ENCODE measurements at regions not wholly inside any gene's neighbourhood (a gene's known extent, or its start where the extent isn't known, plus 50 kb on each side); places are given as distances from the start of the nearest gene placed in this dataset.

- no TSS peak for BruUV-seq (replicated peaks)
- Histone ChIP-seq H3K36me3 (ENCODE audit: insufficient read depth, low read length, poor library complexity, severe bottlenecking) (no peaks in the 10 kb centered on the region), H3K4me3 (ENCODE audit: low read depth, low read length, poor library complexity, severe bottlenecking) (no peak overlapping the region), H3K4me1 (ENCODE audit: insufficient read depth, low read length, poor library complexity, severe bottlenecking) (no peaks in the 10 kb centered on the region), H3K9me3 (ENCODE audit: low read depth, low read length, poor library complexity, severe bottlenecking) (no peaks in the 10 kb centered on the region), H3K27me3 (replicated peaks; ENCODE audit: insufficient read depth, low read depth, low read length, poor library complexity) (no peaks in the 10 kb centered on the region), H3K27ac (ENCODE audit: low read depth, low read length, poor library complexity, severe bottlenecking) (no peak overlapping the region)
- CTCF ChIA-PET, result no interaction called here
- intact Hi-C loops (cut with micrococcal nuclease; ENCODE audit: unreplicated experiment), result no loop called here
- POLR2A ChIA-PET (ENCODE audit: low non-redundant PET), result no interaction called here
- no peak for DNase-seq (ENCODE audit: low spot score)
- no peak for TF ChIP-seq EZH2 (IDR thresholded peaks at IDR 0.05; ENCODE audit: borderline replicate concordance, low read depth, low read length, poor library complexity, severe bottlenecking)
- TF ChIP-seq, protein P1, sequence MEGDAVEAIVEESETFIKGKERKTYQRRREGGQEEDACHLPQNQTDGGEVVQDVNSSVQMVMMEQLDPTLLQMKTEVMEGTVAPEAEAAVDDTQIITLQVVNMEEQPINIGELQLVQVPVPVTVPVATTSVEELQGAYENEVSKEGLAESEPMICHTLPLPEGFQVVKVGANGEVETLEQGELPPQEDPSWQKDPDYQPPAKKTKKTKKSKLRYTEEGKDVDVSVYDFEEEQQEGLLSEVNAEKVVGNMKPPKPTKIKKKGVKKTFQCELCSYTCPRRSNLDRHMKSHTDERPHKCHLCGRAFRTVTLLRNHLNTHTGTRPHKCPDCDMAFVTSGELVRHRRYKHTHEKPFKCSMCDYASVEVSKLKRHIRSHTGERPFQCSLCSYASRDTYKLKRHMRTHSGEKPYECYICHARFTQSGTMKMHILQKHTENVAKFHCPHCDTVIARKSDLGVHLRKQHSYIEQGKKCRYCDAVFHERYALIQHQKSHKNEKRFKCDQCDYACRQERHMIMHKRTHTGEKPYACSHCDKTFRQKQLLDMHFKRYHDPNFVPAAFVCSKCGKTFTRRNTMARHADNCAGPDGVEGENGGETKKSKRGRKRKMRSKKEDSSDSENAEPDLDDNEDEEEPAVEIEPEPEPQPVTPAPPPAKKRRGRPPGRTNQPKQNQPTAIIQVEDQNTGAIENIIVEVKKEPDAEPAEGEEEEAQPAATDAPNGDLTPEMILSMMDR (conservative IDR thresholded peaks at IDR 0.05; ENCODE audit: low read depth, low read length), result no peak
Observed at GRCh38 chr4:59869559-59869958, 1330.6 kb upstream of the ADGRL3 start.

GRCh38 chr4:59881632-59882031, 1318.5 kb upstream of the ADGRL3 start:
- Histone ChIP-seq H3K4me1 (ENCODE audit: insufficient read depth, low read length, poor library complexity, severe bottlenecking) (no peaks in the 10 kb centered on the region), H3K36me3 (ENCODE audit: insufficient read depth, low read length, poor library complexity, severe bottlenecking) (no peaks in the 10 kb centered on the region), H3K9me3 (ENCODE audit: low read depth, low read length, poor library complexity, severe bottlenecking) (no peaks in the 10 kb centered on the region), H3K4me3 (ENCODE audit: low read depth, low read length, poor library complexity, severe bottlenecking) (no peak overlapping the region), H3K27me3 (replicated peaks; ENCODE audit: insufficient read depth, low read depth, low read length, poor library complexity) (no peaks in the 10 kb centered on the region), H3K27ac (ENCODE audit: low read depth, low read length, poor library complexity, severe bottlenecking) (no peak overlapping the region)
- DNase-seq (ENCODE audit: low spot score), result no peak
- ChIA-PET POLR2A (ENCODE audit: low non-redundant PET) (no interaction called here), CTCF (no interaction called here)
- TF ChIP-seq, protein P1 (conservative IDR thresholded peaks at IDR 0.05; ENCODE audit: low read depth, low read length), result no peak
- TF ChIP-seq EZH2 (IDR thresholded peaks at IDR 0.05; ENCODE audit: borderline replicate concordance, low read depth, low read length, poor library complexity, severe bottlenecking), result no peak
- intact Hi-C loops (cut with micrococcal nuclease; ENCODE audit: unreplicated experiment), result no loop called here
- BruUV-seq (replicated peaks), result no TSS peak

DNA sequence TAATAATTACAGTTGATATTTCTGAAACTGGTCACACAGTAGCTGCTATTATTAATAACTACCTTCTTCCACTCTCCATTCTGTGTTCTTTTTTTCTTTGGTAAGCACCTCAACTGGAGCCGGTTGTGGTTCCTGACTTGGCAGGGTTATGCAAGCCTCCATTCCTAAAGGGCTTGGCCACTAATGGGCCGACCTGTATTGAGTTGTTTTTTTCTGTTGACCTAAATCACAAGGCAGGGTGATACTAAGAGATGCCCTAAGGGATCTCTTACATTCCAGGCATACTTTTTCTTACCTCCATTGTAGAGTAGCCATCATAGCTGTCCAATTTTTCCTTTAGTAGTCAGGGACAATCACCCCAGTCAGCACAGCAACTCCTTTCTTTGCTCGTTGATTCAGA, 1295.8 kb upstream of the ADGRL3 start:
- no TSS peak for BruUV-seq (replicated peaks)
- TF ChIP-seq, protein P1 (conservative IDR thresholded peaks at IDR 0.05; ENCODE audit: low read depth, low read length), result no peak
- TF ChIP-seq EZH2 (IDR thresholded peaks at IDR 0.05; ENCODE audit: borderline replicate concordance, low read depth, low read length, poor library complexity, severe bottlenecking), result no peak
- H3K27ac ChIP-seq (ENCODE audit: low read depth, low read length, poor library complexity, severe bottlenecking), result no peak overlapping the region
- DNase-seq (ENCODE audit: low spot score), result no peak
- no peaks in the 10 kb centered on the region for H3K36me3 ChIP-seq (ENCODE audit: insufficient read depth, low read length, poor library complexity, severe bottlenecking)
- ChIA-PET CTCF (no interaction called here), POLR2A (ENCODE audit: low non-redundant PET) (no interaction called here)
- no peaks in the 10 kb centered on the region for H3K4me1 ChIP-seq (ENCODE audit: insufficient read depth, low read length, poor library complexity, severe bottlenecking)
- no peaks in the 10 kb centered on the region for H3K9me3 ChIP-seq (ENCODE audit: low read depth, low read length, poor library complexity, severe bottlenecking)
- intact Hi-C loops (cut with micrococcal nuclease; ENCODE audit: unreplicated experiment), result no loop called here
- H3K4me3 ChIP-seq (ENCODE audit: low read depth, low read length, poor library complexity, severe bottlenecking), result no peak overlapping the region
- no peaks in the 10 kb centered on the region for H3K27me3 ChIP-seq (replicated peaks; ENCODE audit: insufficient read depth, low read depth, low read length, poor library complexity)
